ENCODE measurements at regions not wholly inside any gene's neighbourhood (a gene's known extent, or its start where the extent isn't known, plus 50 kb on each side); places are given as distances from the start of the nearest gene placed in this dataset.
"Not testable (repeated sequence)": the region's sequence is repeated elsewhere in the genome, so short reads cannot be mapped to it uniquely, and the experiment has no call there.

DNA sequence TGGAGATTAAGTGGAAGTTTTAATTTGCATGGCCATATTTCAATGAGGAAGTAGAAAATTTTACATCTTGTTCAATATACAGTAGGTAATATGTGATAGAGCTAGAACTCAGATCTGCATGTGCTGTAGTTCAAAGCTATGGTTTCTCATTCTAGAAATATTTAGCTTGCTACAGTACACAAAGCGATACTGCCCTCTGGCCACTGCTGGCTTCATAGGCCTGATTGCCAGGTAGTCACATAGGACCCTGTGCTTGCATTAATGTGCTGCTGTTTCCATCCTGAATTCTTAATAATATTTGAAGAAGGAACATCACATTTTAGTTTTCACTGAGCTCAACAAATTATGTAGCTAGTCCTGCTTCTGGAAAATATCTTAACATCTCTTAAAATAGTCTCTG, 87.0 kb downstream of the PLSCR2 start:
- intact Hi-C loops (cut with DNase I): no loop called here
- DNase-seq: no peak

DNA sequence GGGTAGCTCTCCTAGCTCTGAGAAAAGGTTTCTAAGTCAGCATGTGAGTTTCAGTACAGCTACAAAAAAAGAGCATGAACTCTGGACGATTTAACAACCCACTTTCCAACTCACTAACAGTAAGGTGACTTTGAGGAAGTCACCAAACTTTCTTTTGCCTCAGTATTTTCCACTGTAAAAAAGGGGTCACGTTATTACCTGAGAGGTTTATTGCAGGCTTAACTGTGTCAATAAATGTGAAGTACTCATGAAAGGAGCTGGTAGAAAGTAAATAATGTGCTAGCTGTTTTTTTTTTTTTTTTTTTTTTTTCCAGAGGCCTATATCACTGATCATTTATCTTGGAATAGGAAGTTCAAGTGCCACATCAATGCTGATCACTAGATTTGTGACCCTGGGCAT, 89.3 kb downstream of the PLSCR2 start:
- no peak for DNase-seq
- intact Hi-C loops (cut with DNase I): no loop called here

- DNase-seq: no peak
- intact Hi-C loops (cut with DNase I): no loop called here
These were observed 94.1 kb downstream of the PLSCR2 start for GRCh38 chr3:146375219-146375618.

DNA sequence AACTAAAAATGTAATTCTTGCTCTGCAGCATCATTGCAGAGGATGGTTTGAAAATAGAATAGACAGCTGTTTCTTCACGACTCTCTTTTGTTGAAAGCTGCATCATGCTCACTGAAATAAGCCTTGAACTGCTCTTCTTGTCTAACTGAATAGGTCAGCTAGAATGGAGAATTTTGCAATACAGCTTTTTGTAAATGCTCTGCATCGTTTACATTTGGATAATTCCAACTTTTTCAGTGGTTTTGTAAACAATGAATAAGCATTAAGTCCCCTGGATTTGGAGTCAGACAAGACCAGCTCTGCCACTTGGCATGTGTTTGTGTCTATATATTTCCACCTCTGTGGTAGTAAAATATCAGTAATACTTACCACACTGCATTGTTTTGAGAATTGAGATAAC, 95.2 kb downstream of the PLSCR2 start:
- no peak for DNase-seq
- intact Hi-C loops (cut with DNase I): no loop called here

DNA sequence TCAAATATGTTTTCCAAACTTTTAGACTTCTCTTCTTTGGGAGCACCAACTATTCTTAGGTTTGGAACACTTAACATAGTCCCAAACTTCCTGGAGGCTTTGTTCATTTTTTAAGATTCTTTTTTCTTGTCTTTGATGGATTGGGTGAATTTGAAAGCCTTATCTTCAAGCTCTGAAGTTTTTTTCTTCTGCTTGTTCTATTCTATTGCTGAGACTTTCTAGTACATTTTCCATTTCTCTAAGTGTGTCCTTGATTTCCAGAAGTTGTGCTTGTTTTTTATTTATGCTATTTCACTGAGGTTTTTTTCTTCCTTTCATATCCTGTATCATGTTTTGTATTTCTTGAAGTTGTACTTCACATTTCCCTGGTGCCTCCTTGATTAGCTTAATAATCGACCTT, 97.5 kb downstream of the PLSCR2 start:
- intact Hi-C loops (cut with DNase I): no loop called here
- no peak for DNase-seq

DNA sequence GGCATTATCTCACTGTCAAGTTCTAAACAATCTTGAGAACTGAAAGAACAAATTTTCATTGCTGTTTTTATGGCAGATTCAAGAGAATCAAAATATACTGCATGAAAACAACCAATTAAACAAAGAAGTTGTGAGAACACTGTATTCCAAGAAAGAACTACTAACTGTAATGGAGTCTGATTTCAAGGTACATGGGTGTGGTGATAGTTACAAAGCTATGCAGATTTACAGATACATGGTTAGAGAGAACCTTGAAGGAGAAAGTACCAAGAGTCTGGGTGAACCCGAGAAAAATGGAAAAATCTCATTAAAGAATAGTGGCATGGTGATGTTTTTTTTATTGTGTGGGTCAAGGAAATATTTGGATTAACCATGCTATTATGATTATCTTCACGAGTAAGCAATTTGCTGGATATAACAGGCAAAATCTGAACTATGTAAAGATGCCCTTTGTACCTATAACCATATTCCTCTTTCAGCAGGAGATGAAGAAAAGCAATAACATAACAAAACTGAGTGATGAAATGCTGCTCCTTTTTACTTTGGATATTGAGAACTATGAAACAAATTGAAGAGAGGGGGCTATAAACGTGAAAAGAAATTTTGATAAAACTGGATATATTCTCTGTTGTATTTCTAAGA, 100.4 kb downstream of the PLSCR2 start:
- DNase-seq: no peak
- intact Hi-C loops (cut with DNase I): no loop called here

GRCh38 chr3:146359841-146360240, 108.9 kb upstream of the PLSCR4 start:
- DNase-seq: no peak
- intact Hi-C loops (cut with DNase I): no loop called here

DNA sequence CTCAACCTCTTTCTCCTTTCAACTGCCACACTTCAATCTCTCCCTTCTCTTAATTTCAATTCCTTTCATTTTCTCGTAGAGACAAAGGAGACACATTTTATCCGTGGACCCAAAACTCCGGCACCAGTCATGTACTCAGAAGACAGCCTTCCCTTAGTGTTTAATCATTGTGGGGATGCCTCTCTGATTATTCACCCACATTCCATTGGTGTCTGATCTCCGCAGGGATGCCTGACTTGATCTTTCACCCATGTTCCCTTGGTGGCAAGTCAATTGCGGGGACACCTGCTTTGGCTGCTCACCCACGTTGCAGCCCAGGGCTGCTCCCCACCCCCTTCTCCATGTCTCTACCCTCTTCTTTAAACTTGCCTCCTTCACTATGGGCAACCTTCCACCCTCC, 103.5 kb upstream of the PLSCR4 start:
- intact Hi-C loops (cut with DNase I); DNase-seq: not testable (repeated sequence)

GRCh38 chr3:146350852-146351251, 99.9 kb upstream of the PLSCR4 start:
- DNase-seq: no peak
- intact Hi-C loops (cut with DNase I): no loop called here

DNA sequence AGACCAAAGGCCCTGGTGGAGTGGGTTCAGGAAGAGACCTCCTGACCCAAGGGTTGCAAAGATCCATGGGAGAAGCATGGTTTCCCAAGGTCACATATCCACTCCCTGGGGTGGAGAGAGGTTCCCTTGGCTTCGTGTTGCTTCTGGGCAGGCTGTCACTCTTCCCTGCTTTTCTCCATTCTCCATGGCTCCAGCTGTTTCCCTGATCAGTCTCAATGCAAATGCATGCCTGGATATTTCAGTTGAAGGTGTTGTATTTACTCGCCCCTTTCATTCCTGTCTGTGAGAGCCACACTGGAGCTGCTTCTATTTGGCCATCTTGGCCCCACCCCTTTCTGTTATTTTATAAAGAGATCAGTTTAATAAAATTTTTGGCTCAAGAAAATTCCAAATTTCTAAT, 95.0 kb upstream of the PLSCR4 start:
- intact Hi-C loops (cut with DNase I): no loop called here
- DNase-seq: no peak

- no peak for DNase-seq
- intact Hi-C loops (cut with DNase I): no loop called here
These were observed 92.6 kb upstream of the PLSCR4 start for GRCh38 chr3:146343551-146343950.

GRCh38 chr3:146342989-146343388, 92.1 kb upstream of the PLSCR4 start:
- DNase-seq: no peak
- intact Hi-C loops (cut with DNase I): no loop called here

- no peak for DNase-seq
- intact Hi-C loops (cut with DNase I): loop anchor here (10.0 kb wide), 1 partner anchor 235 kb away; no protein-coding TSS in a partner anchor
These were observed 88.4 kb upstream of the PLSCR4 start for GRCh38 chr3:146339349-146339748.

DNA sequence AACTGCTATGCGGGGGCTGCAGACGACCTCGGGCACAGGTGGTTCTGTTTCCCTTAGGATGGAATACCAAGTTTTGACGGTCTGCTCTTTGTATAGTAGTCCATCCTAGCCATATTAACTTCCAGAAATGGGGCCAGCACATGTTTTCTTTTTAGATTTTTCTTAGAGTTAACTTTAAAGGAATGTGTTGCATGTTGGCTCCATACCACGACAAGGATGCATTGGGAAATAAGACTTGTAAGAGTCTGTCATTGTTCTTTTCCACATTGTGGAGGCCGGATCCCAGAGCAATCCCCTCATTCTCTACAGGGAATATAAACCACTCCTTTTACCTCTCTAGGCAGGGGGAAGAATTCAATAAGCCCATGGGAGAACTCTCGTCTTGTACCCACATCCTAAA, 87.1 kb upstream of the PLSCR4 start:
- no peak for DNase-seq

DNA sequence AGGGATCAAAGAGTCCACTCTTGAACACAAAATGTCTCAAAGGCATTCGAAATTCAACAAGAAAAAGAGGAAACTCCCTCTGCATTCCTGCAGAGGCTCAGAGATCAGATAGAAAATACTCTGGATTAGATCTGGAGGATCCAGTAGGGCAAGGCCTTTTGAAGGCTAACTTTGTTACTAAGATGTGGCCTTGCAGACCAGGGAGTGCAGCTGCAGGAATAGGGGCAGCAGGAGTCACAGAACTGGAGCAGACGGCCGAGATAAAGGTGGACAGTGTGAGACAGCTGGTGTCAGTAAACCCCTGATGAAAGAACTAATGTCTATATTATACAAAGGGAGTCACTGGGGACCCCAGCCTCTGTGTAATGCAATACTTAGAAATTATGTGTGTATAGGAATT, 84.5 kb upstream of the PLSCR4 start:
- intact Hi-C loops (cut with DNase I): loop anchor here (10.0 kb wide), 1 partner anchor 239 kb away; no protein-coding TSS in a partner anchor
- no peak for DNase-seq

More for the DNA sequence above, 87.1 kb upstream of the PLSCR4 start:
- intact Hi-C loops (cut with DNase I): loop anchor here (10.0 kb wide), 1 partner anchor 237 kb away; no protein-coding TSS in a partner anchor

- intact Hi-C loops (cut with DNase I): loop anchor here (10.0 kb wide), 1 partner anchor 241 kb away; no protein-coding TSS in a partner anchor
- DNase-seq: peak in 1 of 10 donors; percentile 83
These were observed 83.2 kb upstream of the PLSCR4 start for GRCh38 chr3:146334151-146334550.

DNA sequence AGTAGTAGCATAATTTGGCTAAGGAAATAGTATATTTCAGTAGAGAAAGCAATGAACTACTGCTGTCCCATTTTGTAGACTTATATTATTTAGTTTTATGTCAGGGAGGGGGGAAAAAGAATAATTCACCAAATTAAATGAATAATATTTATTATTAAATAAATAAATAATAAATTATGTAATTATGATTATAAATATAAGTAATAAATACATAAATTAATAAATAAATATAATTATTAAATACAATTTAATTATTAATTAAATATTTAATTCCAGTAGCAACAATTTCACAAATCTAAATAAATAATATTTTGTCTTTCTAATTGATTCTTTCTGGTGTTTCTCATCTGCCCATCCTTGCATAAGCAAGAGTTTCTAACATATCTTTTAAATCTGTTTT, 81.1 kb upstream of the PLSCR4 start:
- intact Hi-C loops (cut with DNase I): loop anchor here (10.0 kb wide), 1 partner anchor 243 kb away; no protein-coding TSS in a partner anchor
- DNase-seq: no peak

GRCh38 chr3:146326875-146327543, 76.1 kb upstream of the PLSCR4 start:
- DNase-seq: no peak
- intact Hi-C loops (cut with DNase I): loop anchor here (2.0 to 10.0 kb wide), 3 partner anchors 108 to 262 kb away; no protein-coding TSS in a partner anchor

GRCh38 chr3:146325170-146325569, 74.3 kb upstream of the PLSCR4 start:
- intact Hi-C loops (cut with DNase I): loop anchor here (10.0 kb wide), 2 partner anchors 140 to 260 kb away; no protein-coding TSS in a partner anchor
- DNase-seq: no peak

DNA sequence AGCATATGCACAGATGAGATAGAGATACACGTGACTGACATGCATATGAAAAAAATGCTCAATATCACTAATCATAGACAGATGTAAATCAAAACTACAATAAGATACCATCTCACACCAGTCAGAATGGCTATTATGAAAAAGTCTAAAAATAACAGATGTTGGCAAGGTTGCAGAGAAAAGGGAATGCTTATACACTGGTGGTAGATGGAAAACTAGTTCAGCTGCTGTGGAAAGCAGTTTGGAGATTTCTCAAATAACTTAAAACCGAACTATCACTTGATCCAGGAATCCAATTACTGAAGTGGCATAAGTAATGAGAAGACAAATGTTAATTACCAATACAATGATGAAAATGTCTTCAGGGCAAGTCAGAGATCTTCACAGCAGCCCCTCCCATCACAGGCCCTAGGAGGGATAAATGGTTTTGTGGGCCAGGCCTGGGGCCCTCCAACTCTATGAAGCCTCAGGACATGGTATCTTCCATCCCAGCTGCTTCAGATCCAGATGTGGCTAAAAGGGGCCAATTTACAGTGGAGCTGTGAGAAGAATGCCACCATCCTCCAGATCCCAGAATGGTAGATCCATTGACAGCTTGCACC, 71.4 kb upstream of the PLSCR4 start:
- intact Hi-C loops (cut with DNase I): loop anchor here (10.0 kb wide), 2 partner anchors 138 to 258 kb away; no protein-coding TSS in a partner anchor
- no peak for DNase-seq

- intact Hi-C loops (cut with DNase I): no loop called here
- no peak for DNase-seq
These were observed 64.0 kb upstream of the PLSCR4 start for GRCh38 chr3:146314871-146315270.

DNA sequence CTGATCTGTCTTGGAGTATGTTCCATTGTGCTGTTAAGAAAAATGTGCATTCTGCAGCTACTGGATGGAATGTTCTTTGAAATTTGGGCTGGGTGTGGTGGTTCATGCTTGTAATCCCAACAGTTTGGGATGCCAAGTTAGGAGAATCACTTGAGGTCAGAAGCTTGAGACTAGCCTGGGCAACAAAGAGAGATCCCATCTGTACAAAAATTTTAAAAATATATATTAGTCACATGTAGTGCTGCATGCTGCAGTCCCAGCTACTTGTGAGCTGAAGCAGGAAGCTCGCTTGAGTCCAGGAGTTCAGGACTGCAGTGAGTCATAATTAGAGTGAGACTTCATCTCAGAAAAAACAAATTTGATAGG, 62.8 kb upstream of the PLSCR4 start:
- no peak for DNase-seq
- intact Hi-C loops (cut with DNase I): no loop called here
